GM08714 (cell line): ENCODE measurements at regions not wholly inside any gene's neighbourhood (a gene's known extent, or its start where the extent isn't known, plus 50 kb on each side); places are given as distances from the start of the nearest gene placed in this dataset.
"Not testable (repeated sequence)": the region's sequence is repeated elsewhere in the genome, so short reads cannot be mapped to it uniquely, and the experiment has no call there.

Source experiments
- H3K4me3 ChIP-seq: fragments of 200-500 bp; sonication (Bioruptor generic); 2 replicates; pipeline ENCODE4 v1.5.1; 2014; ENCODE audit warnings: mild to moderate bottlenecking, low read length, inconsistent platforms
- ZNF274 ChIP-seq: IDR thresholded peaks from 2 replicates; pipeline ENCODE4 v1.6.1; 2012; ENCODE audit warnings: mild to moderate bottlenecking, low read depth, low read length

- TF ChIP-seq ZNF274, result no peak
- no peak overlapping the region for H3K4me3 ChIP-seq
Measured at GRCh38 chr13:84802073-84802472, 919.8 kb upstream of the SLITRK1 start.

- H3K4me3 ChIP-seq, result no peak overlapping the region
- TF ChIP-seq ZNF274, result no peak
Measured at GRCh38 chr13:84784443-84785153, 902.3 kb upstream of the SLITRK1 start.

DNA sequence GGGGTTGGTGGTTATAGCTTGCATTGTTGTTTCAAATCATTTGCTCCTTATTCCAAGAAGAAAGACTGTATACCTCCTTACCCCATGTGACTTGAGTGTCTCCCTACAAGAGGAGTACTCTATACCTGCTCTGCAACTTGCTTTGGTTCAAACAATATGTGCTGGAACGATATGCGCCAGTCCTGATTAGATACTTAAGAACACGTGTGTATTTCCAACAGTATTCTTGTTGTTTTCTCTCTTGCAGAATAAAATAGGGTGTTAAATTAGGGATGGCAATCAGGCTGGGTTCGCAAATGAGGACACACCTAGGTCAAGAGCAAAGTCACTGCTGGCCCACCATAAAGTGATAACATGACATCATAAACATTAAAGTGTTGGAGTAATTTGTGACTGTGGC is 895.0 kb upstream of the SLITRK1 start:
- no peak overlapping the region for H3K4me3 ChIP-seq
- TF ChIP-seq ZNF274, result no peak

GRCh38 chr13:84776593-84776992 is 894.3 kb upstream of the SLITRK1 start:
- no peak for TF ChIP-seq ZNF274
- no peak overlapping the region for H3K4me3 ChIP-seq

GRCh38 chr13:84775920-84776319 is 893.6 kb upstream of the SLITRK1 start:
- H3K4me3 ChIP-seq, result not testable (repeated sequence)

DNA sequence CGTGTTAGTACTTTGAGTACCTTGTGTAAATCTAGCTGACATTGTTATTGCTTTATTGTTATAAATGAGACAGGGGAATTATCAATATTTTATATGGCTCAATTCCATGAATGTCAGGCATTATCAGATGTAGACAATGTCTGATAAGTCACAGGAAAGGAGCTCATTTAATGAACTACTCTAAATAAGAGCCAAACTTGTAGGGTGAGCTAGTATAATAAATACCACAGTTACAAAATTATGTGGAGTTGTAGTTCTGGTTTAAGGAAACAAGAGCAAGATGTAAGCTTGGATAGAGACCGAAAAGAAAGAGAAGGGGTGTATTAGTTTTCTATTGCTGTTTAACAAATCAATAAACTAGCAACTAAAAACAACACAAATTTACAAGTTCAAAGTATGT is 891.8 kb upstream of the SLITRK1 start:
- TF ChIP-seq ZNF274, result no peak

GRCh38 chr13:84760956-84761355 is 878.7 kb upstream of the SLITRK1 start:
- H3K4me3 ChIP-seq, result no peak overlapping the region
- TF ChIP-seq ZNF274, result no peak

More for the DNA sequence above, 891.8 kb upstream of the SLITRK1 start:
- no peak overlapping the region for H3K4me3 ChIP-seq

GRCh38 chr13:84749126-84749525 is 866.9 kb upstream of the SLITRK1 start:
- H3K4me3 ChIP-seq, result no peak overlapping the region
- TF ChIP-seq ZNF274, result no peak

DNA sequence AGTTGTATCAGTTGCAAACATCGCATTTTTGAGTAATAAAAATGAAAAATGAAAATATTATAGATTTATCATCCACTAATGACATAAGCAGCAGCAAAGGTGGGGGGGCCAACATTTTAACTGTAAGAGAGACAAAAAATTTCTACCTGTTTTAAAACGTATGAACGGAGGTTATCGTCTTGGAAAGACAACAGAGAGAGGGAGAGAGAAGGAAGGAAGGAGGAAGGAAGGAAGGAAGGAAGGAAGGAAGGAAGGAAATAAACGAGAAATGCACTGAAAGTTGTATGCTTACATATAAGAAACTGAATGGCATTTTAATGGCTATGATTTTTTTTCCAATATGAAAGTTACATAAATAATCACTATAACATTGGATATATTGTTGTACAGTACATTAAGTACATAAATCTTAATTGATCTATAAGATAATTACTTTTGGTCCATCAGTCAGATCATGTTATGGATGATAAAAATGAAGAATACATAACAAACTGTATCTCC is 862.8 kb upstream of the SLITRK1 start:
- no peak overlapping the region for H3K4me3 ChIP-seq
- no peak for TF ChIP-seq ZNF274

- no peak overlapping the region for H3K4me3 ChIP-seq
- TF ChIP-seq ZNF274, result no peak
Measured at GRCh38 chr13:84744203-84744602, 861.9 kb upstream of the SLITRK1 start.

DNA sequence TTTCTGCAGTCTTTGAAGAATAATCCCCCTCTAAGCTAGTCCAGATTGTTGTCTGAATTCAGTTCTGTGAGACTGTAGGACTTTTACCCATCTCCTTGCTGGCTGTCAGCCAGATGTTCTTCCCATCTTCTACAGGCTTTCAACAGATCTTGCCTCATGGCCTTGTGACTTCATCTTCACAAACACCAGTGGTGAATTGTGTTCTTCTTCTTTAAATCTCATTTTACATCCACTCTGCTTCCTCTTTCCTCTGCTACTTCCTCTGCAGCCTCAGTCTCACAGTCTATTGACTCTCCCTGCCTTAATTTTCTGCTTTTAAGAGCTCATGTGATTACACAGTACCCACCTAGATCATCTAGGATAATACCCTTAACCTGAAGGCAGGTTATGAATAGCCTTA is 859.0 kb upstream of the SLITRK1 start:
- no peak overlapping the region for H3K4me3 ChIP-seq
- no peak for TF ChIP-seq ZNF274

- no peak for TF ChIP-seq ZNF274
- H3K4me3 ChIP-seq, result no peak overlapping the region
Measured at GRCh38 chr13:84739021-84739420, 856.7 kb upstream of the SLITRK1 start.

DNA sequence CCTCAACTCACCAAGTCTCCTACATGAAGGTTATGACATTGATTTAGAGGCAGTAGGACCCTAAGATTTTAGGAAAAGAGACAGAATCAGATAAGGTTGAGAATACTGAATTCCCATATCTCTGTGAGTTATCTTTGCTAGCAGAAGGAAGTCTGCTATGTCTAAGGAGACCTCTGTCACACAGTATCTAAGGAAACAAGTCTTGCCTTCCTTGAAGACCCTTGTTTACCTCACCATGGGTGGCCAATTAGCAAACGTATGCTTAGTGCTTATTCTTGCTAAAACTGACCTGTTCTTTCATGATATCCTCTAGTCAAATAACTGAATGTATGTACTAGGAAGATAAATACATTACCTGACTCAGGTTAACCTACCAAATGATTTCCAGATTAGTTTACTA is 855.4 kb upstream of the SLITRK1 start:
- no peak overlapping the region for H3K4me3 ChIP-seq
- no peak for TF ChIP-seq ZNF274

DNA sequence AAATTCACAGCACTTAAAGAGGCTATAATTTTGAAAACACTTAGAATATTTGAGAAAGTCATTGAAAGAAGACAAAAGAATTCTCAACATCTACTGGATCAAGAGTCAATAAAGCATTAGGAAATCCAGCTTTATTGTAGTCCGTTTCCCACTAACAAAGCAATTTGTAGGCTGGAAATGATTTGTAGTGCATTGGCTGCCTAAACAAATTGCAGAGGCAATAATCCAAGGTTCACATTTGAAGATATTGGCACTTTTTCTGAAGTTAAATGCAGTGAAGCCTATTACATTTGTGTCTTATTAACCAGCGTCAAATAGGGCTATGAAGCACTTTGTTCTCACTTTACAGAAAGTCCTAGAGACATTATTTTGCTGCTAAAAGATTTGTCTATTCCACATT is 848.1 kb upstream of the SLITRK1 start:
- no peak overlapping the region for H3K4me3 ChIP-seq
- TF ChIP-seq ZNF274, result no peak

- no peak overlapping the region for H3K4me3 ChIP-seq
- no peak for TF ChIP-seq ZNF274
Measured at GRCh38 chr13:84705982-84706710, 823.9 kb upstream of the SLITRK1 start.

DNA sequence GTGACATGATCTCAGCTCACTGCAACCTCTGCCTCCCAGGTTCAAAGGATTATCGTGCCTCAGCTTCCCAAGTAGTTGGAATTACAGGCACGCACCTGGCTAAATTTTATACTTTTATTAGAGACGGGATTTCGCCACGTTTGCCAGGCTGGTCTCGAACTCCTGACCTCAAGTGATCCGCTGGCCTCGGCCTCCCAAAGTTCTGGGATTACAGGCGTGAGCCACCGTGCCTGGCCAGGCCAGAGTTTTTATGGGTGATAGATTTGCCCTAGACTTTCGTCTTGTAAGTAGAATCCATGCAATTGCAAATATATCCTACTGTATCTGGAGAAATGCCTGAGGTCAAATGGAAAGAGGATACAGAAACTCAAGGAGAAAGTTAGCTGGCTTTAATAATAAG is 819.9 kb upstream of the SLITRK1 start:
- TF ChIP-seq ZNF274, result no peak
- no peak overlapping the region for H3K4me3 ChIP-seq

- H3K4me3 ChIP-seq, result not testable (repeated sequence)
Measured at GRCh38 chr13:84697591-84697990, 815.3 kb upstream of the SLITRK1 start.
